SHP77 (cell line): ENCODE measurements at regions not wholly inside any gene's neighbourhood (a gene's known extent, or its start where the extent isn't known, plus 50 kb on each side); places are given as distances from the start of the nearest gene placed in this dataset.

Source experiments
- DNase-seq, 2 experiments: peaks; one replicate each; lab custom pipeline; 2025; lab: John Stamatoyannopoulos, UW

GRCh38 chr2:128534688-128535392 is 216.2 kb upstream of the HS6ST1 start:
- DNase-seq = no peak

GRCh38 chr2:128535953-128536352 is 217.3 kb upstream of the HS6ST1 start:
- no peak for DNase-seq

- no peak for DNase-seq
Observed at GRCh38 chr2:128536925-128537620, 218.4 kb upstream of the HS6ST1 start.

GRCh38 chr2:128537646-128538045 is 219.0 kb upstream of the HS6ST1 start:
- DNase-seq = no peak

GRCh38 chr2:128538396-128538795 is 219.7 kb upstream of the HS6ST1 start:
- DNase-seq = no peak

- DNase-seq = no peak
Observed at GRCh38 chr2:128540670-128541069, 222.0 kb upstream of the HS6ST1 start.

GRCh38 chr2:128541448-128541847 is 222.8 kb upstream of the HS6ST1 start:
- no peak for DNase-seq

- no peak for DNase-seq
Observed at GRCh38 chr2:128543036-128543435, 224.4 kb upstream of the HS6ST1 start.

- no peak for DNase-seq
Observed at GRCh38 chr2:128543646-128544045, 225.0 kb upstream of the HS6ST1 start.

- no peak for DNase-seq
Observed at GRCh38 chr2:128544321-128545037, 225.8 kb upstream of the HS6ST1 start.

GRCh38 chr2:128545085-128545484 is 226.4 kb upstream of the HS6ST1 start:
- no peak for DNase-seq

GRCh38 chr2:128545829-128546228 is 227.2 kb upstream of the HS6ST1 start:
- no peak for DNase-seq

- no peak for DNase-seq
Observed at GRCh38 chr2:128547667-128548066, 229.0 kb upstream of the HS6ST1 start.

GRCh38 chr2:128548461-128548891 is 229.8 kb upstream of the HS6ST1 start:
- DNase-seq = no peak

- DNase-seq = no peak
Observed at GRCh38 chr2:128549094-128549493, 230.4 kb upstream of the HS6ST1 start.

GRCh38 chr2:128549646-128550260 is 231.1 kb upstream of the HS6ST1 start:
- DNase-seq = no peak

- DNase-seq = no peak
Observed at GRCh38 chr2:128550389-128550788, 231.7 kb upstream of the HS6ST1 start.

- DNase-seq = no peak
Observed at GRCh38 chr2:128550801-128551416, 232.2 kb upstream of the HS6ST1 start.

- no peak for DNase-seq
Observed at GRCh38 chr2:128551435-128551834, 232.8 kb upstream of the HS6ST1 start.

- DNase-seq = no peak
Observed at GRCh38 chr2:128552141-128552805, 233.6 kb upstream of the HS6ST1 start.

- no peak for DNase-seq
Observed at GRCh38 chr2:128552806-128553551, 234.3 kb upstream of the HS6ST1 start.
